Neural cell (in vitro differentiated cells): ENCODE measurements at regions not wholly inside any gene's neighbourhood (a gene's known extent, or its start where the extent isn't known, plus 50 kb on each side); places are given as distances from the start of the nearest gene placed in this dataset.

Source experiments
- H2AFZ ChIP-seq: fragments of 200-600, 300-800 bp; sonication (generic), shearing (Covaris generic); 2 replicates; pipeline ENCODE4 v1.6.0; 2014; ENCODE audit warnings: low read depth, mild to moderate bottlenecking, antibody characterized with exemption, low read length, moderate library complexity
- H3F3A ChIP-seq: fragments of 200-600 bp; shearing (Covaris generic); 2 replicates; pipeline ENCODE4 v1.6.1; 2016; ENCODE audit warnings: mild to moderate bottlenecking, moderate library complexity, mixed read lengths, antibody characterized with exemption, low read length; ENCODE audit not compliant: insufficient read depth, poor library complexity, severe bottlenecking
- H3K27ac ChIP-seq: fragments of 200-600, 300-800 bp; sonication (generic), shearing (Covaris generic); 2 replicates; pipeline ENCODE4 v1.5.1; 2014; ENCODE audit warnings: mild to moderate bottlenecking, low read length, moderate library complexity
- H3K27me3 ChIP-seq: fragments of 300-800, 200-600 bp; sonication (generic), shearing (Covaris generic); 2 replicates; pipeline ENCODE4 v1.6.0; 2014; ENCODE audit warnings: mild to moderate bottlenecking, low read depth, low read length, moderate library complexity; ENCODE audit not compliant: insufficient read depth
- H3K36me3 ChIP-seq: fragments of 300-800, 200-600 bp; sonication (generic), shearing (Covaris generic); 2 replicates; pipeline ENCODE4 v1.5.1; 2014; ENCODE audit warnings: mild to moderate bottlenecking, antibody characterized with exemption, low read length, moderate library complexity; ENCODE audit not compliant: insufficient read depth
- H3K4me2 ChIP-seq: fragments of 300-800, 200-600 bp; sonication (generic), shearing (Covaris generic); 2 replicates; pipeline ENCODE4 v1.6.0; 2014; ENCODE audit warnings: mild to moderate bottlenecking, low read length
- H3K4me3 ChIP-seq: fragments of 300-800, 200-600 bp; sonication (generic), shearing (Covaris generic); 2 replicates; pipeline ENCODE4 v1.5.1; 2014; ENCODE audit warnings: mild to moderate bottlenecking, low read length, moderate library complexity
- H3K79me2 ChIP-seq: fragments of 200-600 bp; shearing (Covaris generic); replicated peaks from 2 replicates; pipeline ENCODE4 v1.6.0; 2014; ENCODE audit warnings: mild to moderate bottlenecking, low read length, moderate library complexity; ENCODE audit not compliant: insufficient read depth
- H3K9ac ChIP-seq: fragments of 300-800, 200-600 bp; sonication (generic), shearing (Covaris generic); 2 replicates; pipeline ENCODE4 v1.6.1; 2016; ENCODE audit warnings: mild to moderate bottlenecking, low read length, mixed read lengths
- H3K9me2 ChIP-seq: fragments of 200-600 bp; shearing (Covaris generic); 2 replicates; pipeline ENCODE4 v1.6.1; 2016; ENCODE audit warnings: mild to moderate bottlenecking, low read length, mixed read lengths; ENCODE audit not compliant: insufficient read depth
- H3K9me3 ChIP-seq: fragments of 200-600, 300-800 bp; sonication (generic), shearing (Covaris generic); 2 replicates; pipeline ENCODE4 v1.6.1; 2016; ENCODE audit warnings: mild to moderate bottlenecking, mixed run types, low read length, moderate library complexity, mixed read lengths
- H4K20me1 ChIP-seq: fragments of 200-600 bp; shearing (Covaris generic); 2 replicates; pipeline ENCODE4 v1.6.1; 2016; ENCODE audit warnings: mild to moderate bottlenecking, mixed run types; ENCODE audit not compliant: insufficient read depth
- EP300 ChIP-seq: fragments of 450-650 bp; conservative IDR thresholded peaks from 2 replicates; pipeline ENCODE4 v1.6.1; 2014; ENCODE audit warnings: antibody characterized with exemption, mild to moderate bottlenecking, moderate library complexity; ENCODE audit not compliant: poor library complexity, severe bottlenecking
- EZH2 ChIP-seq: fragments of 200-600, 300-800 bp; shearing (Covaris generic), sonication (generic); IDR thresholded peaks from 2 replicates; pipeline ENCODE4 v1.6.1; 2014; ENCODE audit warnings: antibody characterized with exemption, low read length, borderline replicate concordance, mild to moderate bottlenecking; ENCODE audit not compliant: insufficient read depth, poor library complexity, severe bottlenecking
- MXI1 ChIP-seq: fragments of 450-650 bp; conservative IDR thresholded peaks from 2 replicates; pipeline ENCODE4 v1.6.1; 2014; ENCODE audit warnings: antibody characterized with exemption, mild to moderate bottlenecking; ENCODE audit not compliant: poor library complexity, severe bottlenecking
- POLR2AphosphoS5 ChIP-seq: IDR thresholded peaks from 2 replicates; pipeline ENCODE4 v1.6.1; 2012
- RAD21 ChIP-seq: fragments of 450-650 bp; conservative IDR thresholded peaks from 2 replicates; pipeline ENCODE4 v1.6.1; 2014; ENCODE audit warnings: antibody characterized with exemption, mild to moderate bottlenecking, moderate library complexity
- SMC3 ChIP-seq: fragments of 450-650 bp; conservative IDR thresholded peaks from 2 replicates; pipeline ENCODE4 v1.6.1; 2014; ENCODE audit warnings: antibody characterized with exemption, mild to moderate bottlenecking, moderate library complexity; ENCODE audit not compliant: poor library complexity
- TAF1 ChIP-seq: IDR thresholded peaks from 2 replicates; pipeline ENCODE4 v1.6.1; 2012; ENCODE audit warnings: low read depth
- TF ChIP-seq, protein P1 (sequence below): IDR thresholded peaks from 2 replicates; pipeline ENCODE4 v1.6.1; 2012; ENCODE audit warnings: borderline replicate concordance
- TF ChIP-seq, protein P2 (sequence below): fragments of 450-650 bp; IDR thresholded peaks from 2 replicates; pipeline ENCODE4 v1.5.1; 2014; ENCODE audit warnings: antibody characterized with exemption, mild to moderate bottlenecking, moderate library complexity; ENCODE audit not compliant: poor library complexity, severe bottlenecking

DNA sequence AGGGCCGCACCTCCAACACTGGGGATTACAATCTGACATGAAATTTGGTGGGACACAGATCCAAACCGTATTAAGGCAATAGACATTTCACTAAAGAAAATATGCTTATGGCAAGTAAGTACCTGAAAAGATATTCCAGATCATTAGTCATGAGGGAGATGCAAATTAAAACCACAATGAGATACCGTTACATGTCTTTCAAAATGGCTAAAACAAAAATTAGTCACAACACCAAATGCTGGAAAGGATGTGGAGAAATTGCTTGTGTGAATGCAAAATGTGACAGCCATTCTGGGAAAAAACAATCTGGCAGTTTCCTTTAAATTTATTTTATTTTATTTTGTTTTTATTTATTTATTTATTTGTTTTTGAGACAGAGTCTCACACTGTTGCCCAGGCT is 82.3 kb upstream of the PTGDR start:
- H3K4me2 ChIP-seq: no peak overlapping the region
- no peaks in the 10 kb centered on the region for H3K9me3 ChIP-seq

DNA sequence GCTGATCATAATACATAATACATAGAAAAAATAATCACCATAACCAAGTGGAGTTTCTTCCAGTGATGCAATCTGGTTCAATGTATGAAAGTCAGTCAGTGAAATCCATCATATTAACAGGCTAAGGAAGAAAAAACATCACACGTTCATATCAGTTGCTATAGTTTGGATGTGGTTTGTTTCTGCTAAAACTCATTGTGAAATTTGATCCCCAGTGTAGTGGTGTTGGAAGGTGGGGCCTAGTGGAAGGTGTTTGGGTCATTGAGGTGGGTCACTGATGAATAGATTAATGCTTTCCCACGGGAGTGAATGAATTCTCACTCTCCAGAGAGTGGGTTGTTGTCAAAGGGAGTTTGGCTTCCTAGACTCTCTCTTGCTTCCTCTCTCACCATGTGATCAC is 84.6 kb upstream of the PTGDR start:
- H2AFZ ChIP-seq: no peak overlapping the region
- no peak overlapping the region for H3K4me3 ChIP-seq
- TF ChIP-seq, protein P1, sequence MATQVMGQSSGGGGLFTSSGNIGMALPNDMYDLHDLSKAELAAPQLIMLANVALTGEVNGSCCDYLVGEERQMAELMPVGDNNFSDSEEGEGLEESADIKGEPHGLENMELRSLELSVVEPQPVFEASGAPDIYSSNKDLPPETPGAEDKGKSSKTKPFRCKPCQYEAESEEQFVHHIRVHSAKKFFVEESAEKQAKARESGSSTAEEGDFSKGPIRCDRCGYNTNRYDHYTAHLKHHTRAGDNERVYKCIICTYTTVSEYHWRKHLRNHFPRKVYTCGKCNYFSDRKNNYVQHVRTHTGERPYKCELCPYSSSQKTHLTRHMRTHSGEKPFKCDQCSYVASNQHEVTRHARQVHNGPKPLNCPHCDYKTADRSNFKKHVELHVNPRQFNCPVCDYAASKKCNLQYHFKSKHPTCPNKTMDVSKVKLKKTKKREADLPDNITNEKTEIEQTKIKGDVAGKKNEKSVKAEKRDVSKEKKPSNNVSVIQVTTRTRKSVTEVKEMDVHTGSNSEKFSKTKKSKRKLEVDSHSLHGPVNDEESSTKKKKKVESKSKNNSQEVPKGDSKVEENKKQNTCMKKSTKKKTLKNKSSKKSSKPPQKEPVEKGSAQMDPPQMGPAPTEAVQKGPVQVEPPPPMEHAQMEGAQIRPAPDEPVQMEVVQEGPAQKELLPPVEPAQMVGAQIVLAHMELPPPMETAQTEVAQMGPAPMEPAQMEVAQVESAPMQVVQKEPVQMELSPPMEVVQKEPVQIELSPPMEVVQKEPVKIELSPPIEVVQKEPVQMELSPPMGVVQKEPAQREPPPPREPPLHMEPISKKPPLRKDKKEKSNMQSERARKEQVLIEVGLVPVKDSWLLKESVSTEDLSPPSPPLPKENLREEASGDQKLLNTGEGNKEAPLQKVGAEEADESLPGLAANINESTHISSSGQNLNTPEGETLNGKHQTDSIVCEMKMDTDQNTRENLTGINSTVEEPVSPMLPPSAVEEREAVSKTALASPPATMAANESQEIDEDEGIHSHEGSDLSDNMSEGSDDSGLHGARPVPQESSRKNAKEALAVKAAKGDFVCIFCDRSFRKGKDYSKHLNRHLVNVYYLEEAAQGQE: no peak
- TF ChIP-seq SMC3 (no peak), MXI1 (no peak), EP300 (no peak), POLR2AphosphoS5 (no peak), RAD21 (no peak), EZH2 (no peak)
- TF ChIP-seq, protein P2, sequence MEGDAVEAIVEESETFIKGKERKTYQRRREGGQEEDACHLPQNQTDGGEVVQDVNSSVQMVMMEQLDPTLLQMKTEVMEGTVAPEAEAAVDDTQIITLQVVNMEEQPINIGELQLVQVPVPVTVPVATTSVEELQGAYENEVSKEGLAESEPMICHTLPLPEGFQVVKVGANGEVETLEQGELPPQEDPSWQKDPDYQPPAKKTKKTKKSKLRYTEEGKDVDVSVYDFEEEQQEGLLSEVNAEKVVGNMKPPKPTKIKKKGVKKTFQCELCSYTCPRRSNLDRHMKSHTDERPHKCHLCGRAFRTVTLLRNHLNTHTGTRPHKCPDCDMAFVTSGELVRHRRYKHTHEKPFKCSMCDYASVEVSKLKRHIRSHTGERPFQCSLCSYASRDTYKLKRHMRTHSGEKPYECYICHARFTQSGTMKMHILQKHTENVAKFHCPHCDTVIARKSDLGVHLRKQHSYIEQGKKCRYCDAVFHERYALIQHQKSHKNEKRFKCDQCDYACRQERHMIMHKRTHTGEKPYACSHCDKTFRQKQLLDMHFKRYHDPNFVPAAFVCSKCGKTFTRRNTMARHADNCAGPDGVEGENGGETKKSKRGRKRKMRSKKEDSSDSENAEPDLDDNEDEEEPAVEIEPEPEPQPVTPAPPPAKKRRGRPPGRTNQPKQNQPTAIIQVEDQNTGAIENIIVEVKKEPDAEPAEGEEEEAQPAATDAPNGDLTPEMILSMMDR: no peak
- no peak overlapping the region for H3K4me2 ChIP-seq
- no peaks in the 10 kb centered on the region for H3K36me3 ChIP-seq
- H3K79me2 ChIP-seq: no peaks in the 10 kb centered on the region
- H3K9ac ChIP-seq: no peak overlapping the region
- no peaks in the 10 kb centered on the region for H3K9me3 ChIP-seq
- H3F3A ChIP-seq: no peaks in the 10 kb centered on the region
- no peaks in the 10 kb centered on the region for H4K20me1 ChIP-seq
- H3K27ac ChIP-seq: no peak overlapping the region
- H3K27me3 ChIP-seq: no peaks in the 10 kb centered on the region
- no peaks in the 10 kb centered on the region for H3K9me2 ChIP-seq

More for the DNA sequence above, 82.3 kb upstream of the PTGDR start:
- no peaks in the 10 kb centered on the region for H3F3A ChIP-seq
- TF ChIP-seq SMC3: no peak
- TF ChIP-seq, protein P1: no peak
- no peak for TF ChIP-seq MXI1
- no peak for TF ChIP-seq EZH2
- TF ChIP-seq TAF1: no peak
- TF ChIP-seq EP300: no peak
- TF ChIP-seq RAD21: no peak
- no peak for TF ChIP-seq POLR2AphosphoS5
- TF ChIP-seq, protein P2: no peak
- no peaks in the 10 kb centered on the region for H3K27me3 ChIP-seq
- no peaks in the 10 kb centered on the region for H4K20me1 ChIP-seq
- no peak overlapping the region for H3K27ac ChIP-seq
- no peak overlapping the region for H2AFZ ChIP-seq
- H3K9me2 ChIP-seq: no peaks in the 10 kb centered on the region
- H3K79me2 ChIP-seq: no peaks in the 10 kb centered on the region
- H3K4me3 ChIP-seq: no peak overlapping the region
- H3K9ac ChIP-seq: no peak overlapping the region
- H3K36me3 ChIP-seq: no peaks in the 10 kb centered on the region
